ENCODE measurements at regions not wholly inside any gene's neighbourhood (a gene's known extent, or its start where the extent isn't known, plus 50 kb on each side); places are given as distances from the start of the nearest gene placed in this dataset.

GRCh38 chr2:146203064-146203624 lies 1641.7 kb upstream of the ACVR2A start:
- no peak for DNase-seq (ENCODE audit: extremely low read depth, low read depth)
- no peak for TF ChIP-seq CTCF (IDR thresholded peaks at IDR 0.05; ENCODE audit: low read depth, low read length, missing control alignments)
- H3K4me3 ChIP-seq (replicated peaks; ENCODE audit: low read depth, low read length), result no peak overlapping the region

GRCh38 chr2:146193619-146194018 lies 1651.2 kb upstream of the ACVR2A start:
- no peak overlapping the region for H3K4me3 ChIP-seq (replicated peaks; ENCODE audit: low read depth, low read length)
- no peak for TF ChIP-seq CTCF (IDR thresholded peaks at IDR 0.05; ENCODE audit: low read depth, low read length, missing control alignments)
- no peak for DNase-seq (ENCODE audit: extremely low read depth, low read depth)

DNA sequence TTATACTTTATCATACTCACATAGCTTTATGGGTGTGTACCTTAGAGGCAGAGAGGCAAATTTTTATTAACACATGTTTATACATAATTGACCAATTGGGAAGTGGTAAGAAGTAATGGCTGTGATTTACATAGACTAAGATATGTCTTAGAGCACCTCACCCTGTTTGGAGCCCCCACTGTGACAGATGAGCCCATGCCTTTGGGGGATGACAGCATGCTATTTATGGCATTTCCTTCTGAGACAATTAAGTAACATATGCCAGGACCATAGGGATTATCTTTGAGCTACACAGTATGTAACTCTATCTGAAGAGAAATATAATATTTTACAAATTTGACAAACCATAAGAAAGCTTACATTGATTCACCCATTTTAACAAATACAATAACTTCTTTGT lies 1655.3 kb upstream of the ACVR2A start:
- no peak for DNase-seq (ENCODE audit: extremely low read depth, low read depth)
- no peak overlapping the region for H3K4me3 ChIP-seq (replicated peaks; ENCODE audit: low read depth, low read length)
- TF ChIP-seq CTCF (IDR thresholded peaks at IDR 0.05; ENCODE audit: low read depth, low read length, missing control alignments), result no peak

- no peak for TF ChIP-seq CTCF (IDR thresholded peaks at IDR 0.05; ENCODE audit: low read depth, low read length, missing control alignments)
- no peak for DNase-seq (ENCODE audit: extremely low read depth, low read depth)
- no peak overlapping the region for H3K4me3 ChIP-seq (replicated peaks; ENCODE audit: low read depth, low read length)
Observed at GRCh38 chr2:146173934-146174333, 1654.0 kb upstream of the ZEB2 start.

DNA sequence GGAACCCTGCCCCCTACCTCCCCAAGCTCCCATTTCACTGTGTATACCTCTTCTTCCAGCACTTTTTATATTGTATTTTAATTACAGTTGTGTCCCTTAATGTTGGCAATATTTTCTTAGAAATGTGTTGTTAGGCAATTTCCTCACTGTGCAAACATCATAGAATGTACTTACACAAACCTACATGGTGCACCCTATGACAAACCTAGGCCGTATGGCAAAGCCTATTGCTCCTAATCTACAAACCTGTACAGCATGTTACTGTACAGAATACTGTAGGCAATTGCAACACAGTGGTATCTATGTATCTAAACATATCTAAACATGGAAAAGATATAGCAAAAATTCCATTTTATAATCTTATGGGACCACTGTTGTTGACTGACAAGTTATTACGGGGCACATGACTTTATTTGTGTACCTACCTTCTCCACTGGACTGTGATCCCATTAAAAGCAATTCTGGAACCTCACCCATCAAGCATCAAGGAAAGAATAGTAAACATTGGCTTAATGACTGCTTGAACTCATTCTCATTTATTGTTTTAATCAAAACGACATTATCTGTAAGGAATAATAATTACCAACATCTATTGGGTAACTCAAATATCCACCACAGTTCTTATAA lies 1641.5 kb upstream of the ZEB2 start:
- no peak for TF ChIP-seq CTCF (IDR thresholded peaks at IDR 0.05; ENCODE audit: low read depth, low read length, missing control alignments)
- DNase-seq (ENCODE audit: extremely low read depth, low read depth), result no peak
- no peak overlapping the region for H3K4me3 ChIP-seq (replicated peaks; ENCODE audit: low read depth, low read length)

DNA sequence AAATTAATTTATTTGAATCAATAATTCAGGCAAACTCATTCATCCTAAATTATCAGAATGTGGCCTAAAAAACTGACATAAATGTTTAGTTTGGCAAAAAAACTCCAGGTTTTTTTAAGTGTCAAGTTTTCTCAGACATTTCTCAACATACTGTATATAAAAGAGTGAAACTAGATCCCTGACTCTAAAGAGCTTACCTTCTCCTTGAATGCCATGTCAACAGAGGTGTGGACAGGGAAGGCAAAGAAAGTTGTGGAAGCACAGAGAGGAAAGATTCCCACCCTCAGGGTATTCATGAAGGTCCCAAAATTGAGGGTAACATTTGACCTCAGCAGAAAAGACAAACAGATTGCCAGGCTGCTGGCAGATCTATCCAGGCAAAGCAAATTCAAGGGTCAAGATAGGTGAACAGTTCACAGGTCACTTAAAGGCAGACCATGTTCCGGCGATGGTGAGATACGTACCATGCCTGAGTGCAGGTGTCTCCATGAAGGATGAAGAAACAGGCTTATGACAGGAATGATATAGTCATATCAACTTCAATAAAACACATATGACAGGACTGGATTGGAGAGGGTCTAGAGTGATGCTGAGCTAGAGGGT lies 1638.3 kb upstream of the ZEB2 start:
- no peak for TF ChIP-seq CTCF (IDR thresholded peaks at IDR 0.05; ENCODE audit: low read depth, low read length, missing control alignments)
- no peak for DNase-seq (ENCODE audit: extremely low read depth, low read depth)
- no peak overlapping the region for H3K4me3 ChIP-seq (replicated peaks; ENCODE audit: low read depth, low read length)

Data from HFF-Myc (cell line).